ENCODE measurements at regions not wholly inside any gene's neighbourhood (a gene's known extent, or its start where the extent isn't known, plus 50 kb on each side); places are given as distances from the start of the nearest gene placed in this dataset.

- no peak for DNase-seq (ENCODE audit: low spot score)
Measured at GRCh38 chr2:5955921-5956320, 263.7 kb downstream of the SOX11 start.

GRCh38 chr2:5959836-5960820, 267.9 kb downstream of the SOX11 start:
- no peak for DNase-seq (ENCODE audit: low spot score)

- no peak for DNase-seq (ENCODE audit: low spot score)
Measured at GRCh38 chr2:5967506-5967905, 275.3 kb downstream of the SOX11 start.

DNA sequence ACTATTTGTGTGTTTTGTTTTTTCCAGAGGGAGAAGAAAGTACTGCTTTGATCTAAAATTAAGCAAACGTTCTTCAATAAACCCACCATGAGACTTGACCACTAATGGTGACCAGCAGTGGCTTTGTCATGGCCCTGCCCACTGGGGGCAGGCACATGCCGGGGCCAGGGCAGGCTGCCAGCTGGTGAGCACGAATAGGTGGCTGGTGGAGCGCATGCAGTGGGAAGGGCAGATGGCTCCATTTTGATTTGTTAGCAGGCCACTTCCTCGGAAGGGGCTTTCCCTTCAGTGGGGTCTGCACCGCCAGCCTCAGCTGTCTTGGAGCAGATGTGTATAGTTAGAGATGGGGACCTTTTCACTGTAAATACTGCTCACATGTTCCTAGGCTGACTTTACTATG, 277.1 kb downstream of the SOX11 start:
- DNase-seq (ENCODE audit: low spot score) = no peak

GRCh38 chr2:5970347-5970746, 278.2 kb downstream of the SOX11 start:
- DNase-seq (ENCODE audit: low spot score) = no peak

DNA sequence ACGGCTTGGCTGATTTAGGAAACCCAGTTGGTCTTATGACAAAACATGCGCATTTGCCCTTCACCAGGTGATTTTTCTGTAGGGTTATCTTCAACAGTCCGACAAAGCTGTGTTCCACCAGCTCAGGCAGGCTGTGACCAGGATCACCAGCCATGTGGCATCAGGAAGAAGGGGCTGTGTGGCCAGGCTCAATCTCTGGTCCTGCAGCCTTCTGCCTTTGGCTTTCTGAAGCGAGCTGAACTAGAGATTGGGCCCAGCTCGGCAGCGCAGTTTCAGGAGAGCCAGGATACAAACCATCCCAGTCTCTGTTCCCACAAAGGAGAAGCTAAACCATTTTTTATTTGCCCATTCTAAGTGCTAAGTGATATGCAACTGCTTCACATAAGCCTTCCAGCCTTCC, 282.3 kb downstream of the SOX11 start:
- no peak for DNase-seq (ENCODE audit: low spot score)

DNA sequence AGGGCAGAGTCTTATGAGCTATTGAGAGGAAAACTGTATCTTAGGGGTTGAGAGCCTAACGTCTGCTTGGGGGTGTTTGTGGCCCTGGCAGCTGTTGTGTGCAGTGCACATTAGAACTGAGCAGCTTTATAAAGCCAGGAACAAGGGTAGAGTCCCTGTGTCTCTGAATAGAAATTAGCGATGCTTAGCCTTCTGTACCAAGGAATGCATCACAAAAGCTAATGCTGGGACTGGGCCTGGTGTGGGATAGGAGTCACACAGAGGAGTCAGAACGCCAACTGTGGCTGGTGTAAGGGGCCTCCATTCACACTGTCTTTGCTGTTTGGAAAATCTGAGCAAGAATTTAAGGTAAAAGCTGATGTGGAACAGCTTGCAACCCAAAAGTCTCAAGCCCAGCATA, 283.2 kb downstream of the SOX11 start:
- DNase-seq (ENCODE audit: low spot score) = no peak

- no peak for DNase-seq (ENCODE audit: low spot score)
Measured at GRCh38 chr2:5976531-5977065, 284.4 kb downstream of the SOX11 start.

DNA sequence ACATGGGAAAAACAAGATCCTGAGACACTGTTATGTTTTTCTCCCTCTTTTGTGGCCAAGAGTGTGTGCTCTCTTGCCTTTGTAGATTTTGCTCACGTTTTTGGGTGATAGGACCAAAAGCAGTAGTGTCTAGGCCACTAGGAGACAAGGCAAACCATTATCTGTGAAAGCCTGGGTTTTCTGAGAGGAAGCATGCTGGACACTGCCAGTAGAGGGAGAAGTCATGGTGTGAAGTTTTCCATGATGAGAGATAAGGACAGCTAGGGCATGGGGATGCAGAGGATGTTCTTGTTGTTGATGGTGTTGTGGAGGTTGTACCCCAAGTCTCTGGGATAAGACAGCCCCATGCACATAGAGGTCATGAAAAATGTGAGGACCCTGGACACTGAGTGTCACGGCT, 285.3 kb downstream of the SOX11 start:
- no peak for DNase-seq (ENCODE audit: low spot score)

DNA sequence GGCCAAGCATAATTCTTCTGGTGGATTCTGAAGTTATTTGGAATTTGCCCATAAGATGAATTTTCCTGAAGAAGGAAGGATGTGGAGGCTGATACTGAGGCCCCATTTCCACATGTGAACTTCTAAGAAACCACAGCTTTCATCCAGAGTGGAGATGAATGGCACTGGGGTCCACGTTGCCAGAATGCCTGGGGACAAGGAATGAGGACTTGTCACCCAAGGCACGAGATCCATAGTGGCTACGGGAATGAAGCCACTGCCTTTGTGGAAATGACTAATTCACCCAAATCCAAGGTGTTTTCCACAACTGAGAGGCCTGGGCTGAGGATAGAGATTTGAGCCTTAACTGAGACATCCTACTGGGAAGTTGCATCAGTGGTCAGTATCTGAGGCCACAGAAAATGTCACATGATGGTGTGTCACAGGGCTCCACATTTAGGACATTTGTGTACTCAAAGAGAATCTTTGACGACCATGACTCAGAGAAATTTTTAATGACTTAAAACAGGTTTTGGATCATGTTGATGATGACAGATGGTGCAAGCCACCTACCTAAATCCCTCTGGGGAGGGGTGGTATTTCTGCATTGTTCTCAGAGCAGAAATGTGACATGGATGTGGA, 286.1 kb downstream of the SOX11 start:
- DNase-seq (ENCODE audit: low spot score) = no peak

- no peak for DNase-seq (ENCODE audit: low spot score)
Measured at GRCh38 chr2:5980450-5981190, 288.4 kb downstream of the SOX11 start.

GRCh38 chr2:5982193-5982902, 290.2 kb downstream of the SOX11 start:
- no peak for DNase-seq (ENCODE audit: low spot score)

- DNase-seq (ENCODE audit: low spot score) = no peak
Measured at GRCh38 chr2:5982903-5983265, 290.7 kb downstream of the SOX11 start.

DNA sequence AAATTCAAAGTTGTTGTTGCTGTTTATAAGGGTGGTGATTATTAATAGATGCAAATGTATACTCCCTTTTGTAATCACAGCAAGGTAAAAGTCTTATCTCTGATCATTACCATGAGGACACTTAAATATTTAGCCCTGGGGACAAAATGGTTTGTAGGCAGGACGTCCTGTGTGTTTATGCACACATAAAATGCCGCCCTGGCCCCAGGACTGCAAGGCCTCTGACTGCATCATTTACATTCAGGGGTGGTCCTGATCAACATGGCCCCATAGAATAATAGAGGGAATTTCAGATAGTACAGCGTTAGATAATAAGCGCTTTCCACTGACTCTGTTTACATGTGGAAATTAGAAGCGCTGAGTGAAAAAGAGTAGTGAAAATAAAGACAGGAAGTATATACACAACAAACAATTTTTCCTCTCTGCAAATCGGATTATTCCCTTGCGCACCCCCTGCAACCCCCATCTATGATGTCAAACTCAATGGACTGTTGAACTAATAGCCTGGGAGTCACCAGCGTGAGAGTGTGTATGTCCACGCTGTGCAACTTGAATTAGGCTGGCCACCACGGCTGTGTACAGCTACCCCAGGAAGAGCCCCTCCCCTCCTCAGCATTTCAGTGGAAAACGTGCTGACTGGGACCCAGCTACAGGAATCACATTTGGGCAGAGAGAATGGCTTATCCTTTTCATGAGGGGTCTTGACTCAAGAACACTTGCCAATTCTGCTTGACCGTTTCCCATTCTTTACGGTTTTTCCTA, 291.5 kb downstream of the SOX11 start:
- DNase-seq (ENCODE audit: low spot score) = no peak

DNA sequence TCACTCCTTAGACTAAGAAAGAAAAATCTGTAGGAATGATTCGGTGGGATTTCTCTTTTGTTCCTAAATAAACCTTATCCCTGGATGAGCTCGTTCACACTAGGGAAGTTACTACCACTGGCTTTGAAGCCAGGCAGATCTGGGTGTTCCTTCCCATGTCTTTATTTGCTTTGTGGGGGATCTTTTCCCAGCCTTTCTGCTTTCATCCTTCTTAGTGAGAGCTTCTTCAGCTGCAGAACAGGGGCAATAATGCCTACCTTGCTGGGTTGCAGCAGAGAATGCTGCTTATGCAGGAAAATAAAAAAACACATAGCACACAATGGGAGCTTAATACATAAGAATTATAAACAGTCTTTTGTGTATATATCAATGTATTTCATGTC, 292.1 kb downstream of the SOX11 start:
- DNase-seq (ENCODE audit: low spot score) = no peak

DNA sequence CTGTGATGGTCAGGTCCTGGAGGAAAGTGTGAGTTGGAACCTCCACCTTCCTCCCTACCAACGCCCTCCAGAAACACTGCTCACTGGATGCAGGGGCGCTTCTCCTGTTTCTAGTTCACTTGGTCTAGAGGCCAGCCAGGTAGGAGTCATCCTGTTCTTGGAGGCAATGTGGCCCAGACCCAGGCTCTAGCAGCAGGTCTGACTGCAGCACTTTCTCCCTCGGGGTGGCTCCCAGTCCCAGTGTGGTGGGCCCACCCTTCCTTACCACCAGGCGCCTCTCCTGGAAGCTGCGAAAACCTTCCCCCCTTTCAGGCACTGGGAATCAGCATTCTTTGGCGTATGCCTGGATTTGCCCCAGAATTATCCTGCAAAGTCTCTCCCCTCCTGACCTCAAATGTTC, 292.8 kb downstream of the SOX11 start:
- no peak for DNase-seq (ENCODE audit: low spot score)

DNA sequence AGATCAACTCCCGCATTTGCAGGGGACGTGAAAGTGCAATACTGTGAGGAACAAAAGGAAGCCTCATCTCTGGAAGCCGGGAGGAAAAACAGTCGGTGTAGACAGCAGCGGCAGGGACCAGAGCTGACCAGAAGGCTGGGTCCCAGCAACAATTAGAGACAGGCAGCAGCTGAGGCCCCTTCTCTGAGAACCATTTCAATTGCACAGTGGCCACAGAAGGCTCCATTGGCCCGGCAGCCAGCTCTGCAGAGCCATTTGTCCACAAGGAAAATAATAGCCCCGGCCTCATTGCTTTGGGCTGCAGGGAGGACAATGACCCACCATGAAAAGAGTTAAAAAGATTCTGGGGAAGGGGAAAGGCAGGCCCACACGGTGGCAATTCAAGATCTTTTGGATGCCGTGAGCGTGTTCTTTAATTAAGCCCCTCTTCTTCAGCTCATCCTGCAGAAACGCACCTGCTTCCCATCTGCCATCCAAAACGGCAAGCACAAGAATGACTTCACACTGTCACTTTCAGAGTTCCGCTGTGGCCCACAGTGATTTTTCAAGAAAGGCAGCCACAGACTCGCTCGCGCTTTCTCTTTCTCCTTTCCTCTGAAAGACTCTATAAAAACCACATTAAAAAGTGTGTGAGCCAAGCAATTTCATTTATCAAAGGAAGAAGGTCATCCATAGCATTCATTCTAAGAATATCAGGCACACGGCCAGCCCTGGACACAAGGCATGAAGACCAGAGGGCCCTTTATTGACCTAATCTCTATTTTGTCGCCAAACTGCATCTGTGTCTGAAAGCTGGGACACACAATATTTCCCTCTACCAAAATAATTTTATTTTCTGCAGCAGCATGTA, 293.6 kb downstream of the SOX11 start:
- DNase-seq (ENCODE audit: low spot score) = no peak

DNA sequence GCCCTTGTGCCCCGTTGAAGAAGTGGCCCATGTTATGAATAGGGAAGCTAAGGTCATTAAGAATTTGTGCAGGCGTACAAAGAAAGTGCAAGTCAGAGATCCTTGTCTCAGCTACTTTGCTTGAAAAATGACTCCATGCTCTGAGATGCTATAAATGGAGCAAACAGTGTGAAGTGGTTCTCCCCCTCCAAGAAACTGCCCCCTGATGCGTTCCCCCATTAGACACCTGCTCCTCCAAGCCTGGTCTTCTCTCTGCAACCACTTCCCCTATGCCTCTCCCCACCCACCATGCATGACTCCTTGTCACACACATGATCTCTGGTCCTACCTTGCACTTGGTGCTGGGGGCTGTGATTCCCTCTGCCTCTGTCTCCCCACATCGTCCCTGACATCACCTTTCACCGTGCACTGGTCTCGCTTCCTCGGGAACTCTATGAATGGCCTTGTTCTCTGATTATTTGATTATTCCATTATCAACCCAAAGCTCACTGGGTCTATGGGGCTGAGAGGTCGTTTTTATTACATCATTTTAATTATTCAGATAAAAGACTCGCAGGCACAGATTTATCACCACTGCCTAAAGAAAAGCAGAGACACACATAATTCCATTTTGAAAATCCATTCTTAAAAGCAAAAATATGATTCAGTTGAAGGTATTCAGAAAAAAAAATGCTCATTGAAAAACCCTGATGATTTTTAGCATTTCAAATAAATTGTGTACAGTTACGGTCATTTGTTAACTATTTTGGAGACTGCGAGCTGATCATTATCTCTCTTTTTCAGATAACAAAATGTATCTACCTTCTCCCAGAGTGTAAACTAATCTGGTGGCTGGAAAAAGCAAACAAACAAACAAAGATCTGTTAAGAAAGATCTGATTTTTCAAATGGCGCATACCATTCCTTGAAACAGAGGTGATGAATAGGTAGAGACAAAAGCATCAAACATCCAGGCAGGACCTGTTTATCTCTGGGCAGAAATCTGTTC, 294.9 kb downstream of the SOX11 start:
- DNase-seq (ENCODE audit: low spot score) = no peak

GRCh38 chr2:5988120-5988519, 295.9 kb downstream of the SOX11 start:
- no peak for DNase-seq (ENCODE audit: low spot score)

Data from LoVo (cell line).